ENCODE measurements at regions not wholly inside any gene's neighbourhood (a gene's known extent, or its start where the extent isn't known, plus 50 kb on each side); places are given as distances from the start of the nearest gene placed in this dataset.

DNA sequence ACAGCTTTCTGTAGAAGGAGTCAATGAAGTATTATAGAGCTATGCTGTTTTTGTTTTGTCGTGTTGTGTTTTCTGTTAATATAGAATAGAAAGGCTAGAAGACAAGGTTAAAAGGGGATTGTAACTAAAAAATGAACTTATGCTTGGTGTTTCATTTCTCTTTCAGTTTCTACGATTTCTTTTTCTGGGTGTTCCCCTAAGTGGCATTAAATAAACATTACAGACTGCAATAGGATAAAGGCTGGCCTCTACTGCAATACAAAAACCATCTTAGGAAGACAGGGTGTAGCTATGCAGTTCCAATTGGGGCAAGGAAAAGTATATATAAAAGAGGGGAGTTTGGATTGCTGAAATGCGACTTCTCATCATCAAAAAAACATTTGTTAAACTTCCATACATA lies 1609.7 kb upstream of the ACVR2A start:
- TF ChIP-seq CREB1 (CRISPR knock-in tag; IDR thresholded peaks at IDR 0.05; ENCODE audit: low read depth), result no peak
- no peak for TF ChIP-seq EZH2phosphoT487 (IDR thresholded peaks at IDR 0.05; ENCODE audit: unreplicated experiment)

Data from GM23338 (cell line).